Activated CD4-positive, alpha-beta T cell treated with anti-CD3 and anti-CD28 coated beads, Interleukin-2, amount 10 ng/mL, durations not matched to agents 24 days and 14 days (primary cell): ENCODE measurements at regions not wholly inside any gene's neighbourhood (a gene's known extent, or its start where the extent isn't known, plus 50 kb on each side); places are given as distances from the start of the nearest gene placed in this dataset.
"Not testable (repeated sequence)": the region's sequence is repeated elsewhere in the genome, so short reads cannot be mapped to it uniquely, and the experiment has no call there.

Experiments
- DNase-seq: peaks from one replicate; pipeline ENCODE4 v3.0.0; 2022
- H3K27ac Mint-ChIP-seq: one replicate; pipeline ENCODE4 v1.8.0; 2022; ENCODE audit warnings: mild to moderate bottlenecking, mixed read lengths
- H3K27me3 Mint-ChIP-seq: one replicate; pipeline ENCODE4 v1.8.0; 2022; ENCODE audit warnings: mixed read lengths
- H3K36me3 Mint-ChIP-seq: one replicate; pipeline ENCODE4 v1.8.0; 2022; ENCODE audit warnings: low read depth, mild to moderate bottlenecking, mixed read lengths
- H3K4me1 Mint-ChIP-seq: one replicate; pipeline ENCODE4 v1.8.0; 2021; ENCODE audit warnings: mixed read lengths
- H3K4me3 Mint-ChIP-seq: one replicate; pipeline ENCODE4 v1.8.0; 2022; ENCODE audit warnings: mild to moderate bottlenecking, moderate library complexity, mixed read lengths
- H3K9me3 Mint-ChIP-seq: one replicate; pipeline ENCODE4 v1.8.0; 2021; ENCODE audit warnings: mixed read lengths
- intact Hi-C: fragments of 100-400 bp; cut with micrococcal nuclease; formaldehyde crosslinking; loops from one replicate; pipeline ENCODE4 v1.15.1; 2023

GRCh38 chr2:106282462-106283170 lies 88.5 kb upstream of the UXS1 start:
- H3K4me1 Mint-ChIP-seq: no peaks in the 10 kb centered on the region

GRCh38 chr2:106281907-106282430 lies 87.9 kb upstream of the UXS1 start:
- H3K9me3 Mint-ChIP-seq, DNase-seq, H3K4me1 Mint-ChIP-seq, H3K4me3 Mint-ChIP-seq, H3K27ac Mint-ChIP-seq, intact Hi-C loops, H3K36me3 Mint-ChIP-seq: not testable (repeated sequence)
- peaks cover 14% of the 10 kb centered on the region for H3K27me3 Mint-ChIP-seq

More at GRCh38 chr2:106282462-106283170, 88.5 kb upstream of the UXS1 start:
- intact Hi-C loops: no loop called here
- no peak for DNase-seq
- Mint-ChIP-seq H3K4me3 (no peak overlapping the region), H3K27me3 (peaks cover 15% of the 10 kb centered on the region), H3K9me3 (no peaks in the 10 kb centered on the region), H3K27ac (no peak overlapping the region), H3K36me3 (no peaks in the 10 kb centered on the region)

- DNase-seq: no peak
- intact Hi-C loops: no loop called here
- H3K4me1 Mint-ChIP-seq: no peaks in the 10 kb centered on the region
- no peaks in the 10 kb centered on the region for H3K9me3 Mint-ChIP-seq
- H3K27ac Mint-ChIP-seq: no peak overlapping the region
- H3K27me3 Mint-ChIP-seq: peaks cover 13% of the 10 kb centered on the region
- no peak overlapping the region for H3K4me3 Mint-ChIP-seq
- H3K36me3 Mint-ChIP-seq: no peaks in the 10 kb centered on the region
These were observed 86.8 kb upstream of the UXS1 start for GRCh38 chr2:106280722-106281446.

- H3K27me3 Mint-ChIP-seq: peaks cover 11% of the 10 kb centered on the region
- no peaks in the 10 kb centered on the region for H3K9me3 Mint-ChIP-seq
- H3K4me1 Mint-ChIP-seq: no peaks in the 10 kb centered on the region
- no peak for DNase-seq
- intact Hi-C loops: no loop called here
- H3K4me3 Mint-ChIP-seq: no peak overlapping the region
- no peak overlapping the region for H3K27ac Mint-ChIP-seq
- no peaks in the 10 kb centered on the region for H3K36me3 Mint-ChIP-seq
These were observed 86.1 kb upstream of the UXS1 start for GRCh38 chr2:106280224-106280623.

DNA sequence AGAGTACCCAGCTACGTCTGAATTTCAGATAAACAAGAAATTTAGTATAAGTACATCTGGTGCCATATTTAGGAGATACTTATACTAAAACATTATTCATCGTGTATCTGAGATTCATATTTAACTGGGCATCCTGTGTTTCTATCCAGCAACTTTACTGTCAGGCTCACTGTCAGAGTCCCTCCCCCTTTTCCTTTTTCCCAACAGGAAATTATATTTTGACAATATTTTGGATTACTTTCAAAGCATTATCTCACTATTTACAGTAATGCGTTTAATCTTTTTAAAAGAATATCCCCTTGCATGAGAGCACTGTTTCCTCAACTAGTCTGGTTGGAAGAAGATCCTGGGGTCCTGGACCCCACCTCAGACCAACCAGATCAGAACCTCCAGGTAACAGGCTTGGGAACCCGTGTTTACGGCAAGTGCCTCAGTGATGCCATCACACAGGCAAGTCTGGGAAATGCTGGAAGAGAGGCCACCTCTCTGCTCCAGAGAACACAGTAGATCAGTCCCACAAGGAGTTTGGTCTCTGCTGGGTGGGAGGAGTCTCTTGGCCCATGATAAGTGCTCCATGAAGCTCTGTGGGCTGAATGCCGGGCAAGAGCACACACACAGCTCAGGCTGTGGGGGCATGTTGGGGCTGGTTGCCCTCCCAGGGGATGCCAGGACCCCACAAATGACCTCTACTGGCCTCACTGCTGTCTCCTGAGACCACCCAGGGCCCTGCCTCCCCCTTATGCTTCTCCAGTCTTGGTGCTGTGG lies 84.2 kb upstream of the UXS1 start:
- H3K4me1 Mint-ChIP-seq: no peaks in the 10 kb centered on the region
- H3K27me3 Mint-ChIP-seq: peaks cover 6% of the 10 kb centered on the region
- no peak overlapping the region for H3K4me3 Mint-ChIP-seq
- no peaks in the 10 kb centered on the region for H3K36me3 Mint-ChIP-seq
- intact Hi-C loops: loop anchor here (10.0 kb wide), 1 partner anchor 173 kb away; no protein-coding TSS in a partner anchor
- no peak for DNase-seq
- H3K27ac Mint-ChIP-seq: no peak overlapping the region
- peaks cover 3% of the 10 kb centered on the region for H3K9me3 Mint-ChIP-seq

GRCh38 chr2:106277426-106277825 lies 83.3 kb upstream of the UXS1 start:
- no peaks in the 10 kb centered on the region for H3K36me3 Mint-ChIP-seq
- no peak for DNase-seq
- peaks cover 1% of the 10 kb centered on the region for H3K27me3 Mint-ChIP-seq
- intact Hi-C loops: loop anchor here (10.0 kb wide), 1 partner anchor 173 kb away; no protein-coding TSS in a partner anchor
- no peak overlapping the region for H3K27ac Mint-ChIP-seq
- H3K9me3 Mint-ChIP-seq: peaks cover 5% of the 10 kb centered on the region
- H3K4me3 Mint-ChIP-seq: no peak overlapping the region
- H3K4me1 Mint-ChIP-seq: no peaks in the 10 kb centered on the region

DNA sequence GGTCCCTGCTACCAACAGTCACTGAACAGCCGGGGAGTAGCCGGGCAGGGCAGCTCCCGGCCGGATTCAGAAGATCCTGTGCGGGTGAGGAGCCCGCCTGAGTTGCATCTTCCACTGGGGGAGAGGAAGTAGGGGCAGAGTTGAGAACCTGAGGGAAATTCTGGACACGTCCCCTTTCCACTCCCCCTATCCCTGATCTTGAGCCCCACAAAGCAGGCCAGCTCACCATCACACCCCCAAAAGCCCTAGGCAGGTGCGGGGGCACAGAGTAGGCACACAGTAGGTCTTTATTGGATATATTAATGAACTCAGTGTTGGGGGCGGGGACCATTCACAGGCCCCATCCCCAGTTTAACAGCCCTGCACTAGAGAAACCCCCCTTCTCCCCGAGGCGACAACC lies 81.9 kb upstream of the UXS1 start:
- Mint-ChIP-seq H3K9me3 (peaks cover 5% of the 10 kb centered on the region), H3K27me3 (peaks cover 7% of the 10 kb centered on the region), H3K4me1 (peaks cover under 1% of the 10 kb centered on the region), H3K36me3 (no peaks in the 10 kb centered on the region), H3K4me3 (no peak overlapping the region), H3K27ac (no peak overlapping the region)
- no peak for DNase-seq
- intact Hi-C loops: loop anchor here (10.0 kb wide), 1 partner anchor 171 kb away; no protein-coding TSS in a partner anchor

DNA sequence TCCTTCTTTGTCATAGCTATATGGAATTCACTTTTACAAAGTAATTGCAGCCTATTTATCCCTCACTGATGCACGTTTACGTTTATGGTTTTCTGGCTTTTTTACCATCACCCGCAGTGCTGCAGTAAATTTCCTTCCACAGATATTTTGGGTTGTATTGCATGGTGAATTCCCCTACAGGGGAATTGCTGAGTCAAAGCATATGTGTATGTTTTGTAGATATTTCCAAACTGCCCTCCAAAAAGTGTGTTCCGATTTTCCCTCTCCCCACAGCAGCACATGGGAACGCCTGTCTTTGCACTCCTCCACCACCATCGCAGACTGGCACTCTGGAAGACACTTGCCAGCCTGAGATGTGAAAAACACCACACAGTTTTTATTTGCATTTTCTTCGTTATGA lies 80.6 kb upstream of the UXS1 start:
- H3K27ac Mint-ChIP-seq: no peak overlapping the region

DNA sequence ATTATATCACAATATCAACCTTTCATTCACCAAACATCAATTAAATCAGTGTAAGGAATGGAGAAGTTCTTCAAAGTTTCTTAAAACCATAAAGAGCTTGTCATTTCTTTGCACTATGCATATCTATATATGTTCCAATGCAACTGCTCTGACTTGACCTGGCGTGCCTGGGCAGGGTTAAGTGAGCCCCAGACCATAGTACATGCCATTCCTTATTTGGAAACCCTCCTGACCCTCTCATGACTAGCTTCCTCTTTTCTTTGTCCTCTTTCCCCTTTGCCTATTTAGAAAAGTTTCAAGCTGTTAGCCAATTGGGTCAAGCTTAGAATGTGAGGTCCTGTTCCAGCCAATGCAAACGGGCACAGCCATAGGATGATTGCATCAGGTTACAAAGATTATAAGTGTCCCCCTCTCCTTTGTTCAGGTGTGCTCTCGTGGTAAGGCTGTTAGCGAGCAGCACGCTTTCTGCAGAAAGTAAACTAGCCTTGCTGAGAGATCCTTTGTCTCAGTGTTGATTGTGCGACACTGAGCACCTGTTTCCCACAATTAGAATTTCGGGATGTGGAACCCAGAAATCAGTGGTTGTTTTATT lies 78.2 kb upstream of the UXS1 start:
- H3K27ac Mint-ChIP-seq: no peak overlapping the region
- intact Hi-C loops: loop anchor here (10.0 kb wide), 1 partner anchor 168 kb away; no protein-coding TSS in a partner anchor
- no peak for DNase-seq
- H3K36me3 Mint-ChIP-seq: no peaks in the 10 kb centered on the region
- H3K4me3 Mint-ChIP-seq: no peak overlapping the region
- peaks cover 24% of the 10 kb centered on the region for H3K27me3 Mint-ChIP-seq
- peaks cover 18% of the 10 kb centered on the region for H3K4me1 Mint-ChIP-seq
- H3K9me3 Mint-ChIP-seq: peaks cover 5% of the 10 kb centered on the region

More for the DNA sequence above, 80.6 kb upstream of the UXS1 start:
- Mint-ChIP-seq H3K4me1 (peaks cover 10% of the 10 kb centered on the region), H3K27me3 (peaks cover 16% of the 10 kb centered on the region), H3K9me3 (peaks cover 5% of the 10 kb centered on the region), H3K4me3 (no peak overlapping the region), H3K36me3 (no peaks in the 10 kb centered on the region)
- no peak for DNase-seq
- intact Hi-C loops: loop anchor here (10.0 kb wide), 1 partner anchor 170 kb away; no protein-coding TSS in a partner anchor

DNA sequence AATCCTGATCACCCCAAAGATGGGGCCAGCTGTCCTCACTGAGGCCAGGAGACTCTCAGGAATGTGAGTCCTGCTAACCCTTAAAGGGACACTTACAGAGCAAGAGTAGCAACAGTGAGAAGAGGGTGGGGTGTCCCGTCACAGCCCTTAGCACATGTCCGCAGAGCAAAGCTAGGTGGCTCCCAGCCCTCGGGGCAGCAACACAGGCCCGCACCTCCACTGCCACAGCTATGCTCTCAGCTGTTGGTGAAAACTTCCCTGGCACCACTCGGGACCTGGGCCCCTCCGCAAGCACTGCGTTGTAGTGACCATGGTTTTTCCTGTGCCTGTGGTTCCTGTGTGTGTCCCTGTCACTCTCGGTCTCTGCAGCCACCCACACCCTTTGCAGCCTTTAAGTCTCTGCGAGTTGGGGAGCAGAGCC lies 76.4 kb upstream of the UXS1 start:
- H3K4me3 Mint-ChIP-seq: peak overlapping the region; percentile 87
- peaks cover 24% of the 10 kb centered on the region for H3K27me3 Mint-ChIP-seq
- H3K9me3 Mint-ChIP-seq: peaks cover 5% of the 10 kb centered on the region
- H3K4me1 Mint-ChIP-seq: peaks cover 18% of the 10 kb centered on the region
- H3K36me3 Mint-ChIP-seq: no peaks in the 10 kb centered on the region
- DNase-seq: no peak
- no peak overlapping the region for H3K27ac Mint-ChIP-seq
- intact Hi-C loops: loop anchor here (1.0 to 10.0 kb wide), 3 partner anchors 9 to 166 kb away; partner anchors contain the start of gene UXS1

DNA sequence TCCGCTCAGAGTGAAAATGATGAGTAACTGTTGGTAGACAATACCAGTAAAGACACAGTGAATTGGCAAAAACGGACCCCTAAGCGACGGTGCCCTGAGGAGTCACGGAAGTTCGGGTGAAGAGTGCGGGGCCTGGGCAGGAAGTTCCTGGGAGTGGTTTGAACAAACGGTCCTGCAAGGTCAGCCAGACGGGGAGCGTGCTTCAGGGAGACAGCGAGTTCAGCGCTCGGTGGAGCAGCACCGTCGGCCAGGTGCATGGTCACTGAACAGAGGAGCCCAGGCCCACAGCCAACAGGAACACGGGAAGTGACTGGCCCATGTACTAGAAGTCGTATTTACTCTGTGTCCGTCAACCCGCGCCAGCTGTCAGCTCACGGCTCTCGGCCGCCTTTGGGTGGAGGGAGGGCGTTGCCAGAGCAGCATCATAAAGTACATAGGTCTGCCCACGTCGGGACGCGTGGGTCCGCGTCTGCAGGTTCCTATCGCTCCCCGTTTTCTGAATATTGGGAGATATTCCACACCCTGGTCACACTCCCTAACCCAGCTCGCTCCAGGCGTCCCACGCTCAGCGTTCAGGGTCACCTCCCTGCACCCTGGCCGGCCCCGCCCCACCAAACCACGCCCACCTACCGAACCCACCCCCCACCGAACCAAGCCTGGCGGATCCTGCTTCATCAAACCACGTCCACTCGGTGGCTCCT lies 75.6 kb upstream of the UXS1 start:
- H3K27me3 Mint-ChIP-seq: peaks cover 24% of the 10 kb centered on the region
- peak; percentile 75 for DNase-seq
- H3K4me1 Mint-ChIP-seq: peaks cover 18% of the 10 kb centered on the region
- no peaks in the 10 kb centered on the region for H3K36me3 Mint-ChIP-seq
- peak overlapping the region; percentile 87 for H3K4me3 Mint-ChIP-seq
- H3K27ac Mint-ChIP-seq: peak overlapping the region; percentile 48
- intact Hi-C loops: loop anchor here (1.0 to 10.0 kb wide), 3 partner anchors 8 to 165 kb away; partner anchors contain the start of gene UXS1
- peaks cover 5% of the 10 kb centered on the region for H3K9me3 Mint-ChIP-seq

DNA sequence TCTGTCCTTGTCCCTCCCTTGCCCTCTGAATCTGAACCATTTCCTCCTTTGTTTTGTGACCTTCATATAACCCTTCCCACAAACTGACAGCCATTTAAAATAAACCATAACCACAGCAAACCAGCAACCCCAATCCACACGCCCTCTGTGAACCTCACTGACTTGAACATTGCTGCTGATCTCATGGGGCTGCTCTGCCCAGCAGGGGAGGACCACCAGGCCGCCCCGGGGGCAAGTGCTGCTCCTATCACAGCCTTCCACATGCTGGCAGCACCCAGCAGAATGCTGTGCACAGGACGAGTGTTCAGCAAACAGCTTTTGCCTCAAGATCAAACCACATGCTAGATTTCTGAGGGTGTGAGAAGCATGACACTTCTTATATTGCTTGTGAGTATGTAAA lies 73.9 kb upstream of the UXS1 start:
- intact Hi-C loops: no loop called here
- Mint-ChIP-seq H3K9me3 (no peaks in the 10 kb centered on the region), H3K4me1 (peaks cover 18% of the 10 kb centered on the region), H3K36me3 (no peaks in the 10 kb centered on the region), H3K4me3 (no peak overlapping the region), H3K27ac (no peak overlapping the region), H3K27me3 (peaks cover 24% of the 10 kb centered on the region)
- no peak for DNase-seq
